SK-N-MC (cell line): ENCODE measurements at regions not wholly inside any gene's neighbourhood (a gene's known extent, or its start where the extent isn't known, plus 50 kb on each side); places are given as distances from the start of the nearest gene placed in this dataset.

Source experiments
- EZH2 ChIP-seq: fragments of 200-600 bp; sonication (generic); IDR thresholded peaks from one replicate; pipeline ENCODE4 v1.6.1; 2017; ENCODE audit warnings: antibody characterized with exemption
- POLR2AphosphoS5 ChIP-seq: IDR thresholded peaks from 2 replicates; pipeline ENCODE4 v1.6.1; 2012; ENCODE audit warnings: mild to moderate bottlenecking, low read depth, low read length, borderline replicate concordance

DNA sequence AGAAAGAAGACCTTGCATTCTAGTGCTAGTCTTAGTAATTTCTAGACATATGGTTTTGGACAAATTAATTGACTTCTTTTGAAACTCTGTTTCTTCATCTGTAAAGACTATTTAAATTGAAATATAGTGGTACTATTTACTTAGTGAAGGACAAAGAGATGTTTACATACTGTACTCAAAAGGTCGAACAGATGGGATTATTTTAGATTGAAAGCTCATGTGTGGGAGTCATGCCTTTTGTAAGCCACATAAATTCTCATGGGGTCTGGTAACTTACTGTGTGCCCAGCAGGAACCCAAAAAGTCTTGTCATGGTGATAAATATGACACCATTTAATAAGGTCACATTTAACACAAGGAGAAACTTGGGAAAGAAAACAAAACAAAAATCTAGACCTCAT is 368.2 kb upstream of the CITED2 start:
- no peak for TF ChIP-seq EZH2
- no peak for TF ChIP-seq POLR2AphosphoS5
